ENCODE measurements at regions not wholly inside any gene's neighbourhood (a gene's known extent, or its start where the extent isn't known, plus 50 kb on each side); places are given as distances from the start of the nearest gene placed in this dataset.
A peak's percentile ranks its signal among the peaks of the same experiment; 100 is the strongest.

DNA sequence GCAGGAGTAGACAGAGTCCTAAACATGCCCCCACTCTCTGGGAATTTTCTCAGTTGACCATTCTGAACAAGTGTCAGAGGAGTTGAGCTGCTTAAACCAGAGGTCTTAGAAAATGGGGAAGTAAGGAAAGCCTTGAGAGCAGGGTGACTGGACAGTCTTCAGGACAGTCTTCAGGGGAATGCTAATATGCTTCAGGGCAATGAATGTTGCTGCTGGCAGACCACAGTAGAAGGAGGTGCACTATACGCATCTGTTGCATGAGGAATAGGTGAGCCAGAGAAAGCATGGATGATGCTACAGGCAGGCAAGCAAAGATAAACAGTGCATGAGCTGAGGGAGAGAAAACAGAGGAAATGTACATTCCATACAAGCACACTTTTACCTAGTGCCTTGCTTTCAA lies 196.6 kb upstream of the GPR12 start (continued):
- TF ChIP-seq, protein P1, sequence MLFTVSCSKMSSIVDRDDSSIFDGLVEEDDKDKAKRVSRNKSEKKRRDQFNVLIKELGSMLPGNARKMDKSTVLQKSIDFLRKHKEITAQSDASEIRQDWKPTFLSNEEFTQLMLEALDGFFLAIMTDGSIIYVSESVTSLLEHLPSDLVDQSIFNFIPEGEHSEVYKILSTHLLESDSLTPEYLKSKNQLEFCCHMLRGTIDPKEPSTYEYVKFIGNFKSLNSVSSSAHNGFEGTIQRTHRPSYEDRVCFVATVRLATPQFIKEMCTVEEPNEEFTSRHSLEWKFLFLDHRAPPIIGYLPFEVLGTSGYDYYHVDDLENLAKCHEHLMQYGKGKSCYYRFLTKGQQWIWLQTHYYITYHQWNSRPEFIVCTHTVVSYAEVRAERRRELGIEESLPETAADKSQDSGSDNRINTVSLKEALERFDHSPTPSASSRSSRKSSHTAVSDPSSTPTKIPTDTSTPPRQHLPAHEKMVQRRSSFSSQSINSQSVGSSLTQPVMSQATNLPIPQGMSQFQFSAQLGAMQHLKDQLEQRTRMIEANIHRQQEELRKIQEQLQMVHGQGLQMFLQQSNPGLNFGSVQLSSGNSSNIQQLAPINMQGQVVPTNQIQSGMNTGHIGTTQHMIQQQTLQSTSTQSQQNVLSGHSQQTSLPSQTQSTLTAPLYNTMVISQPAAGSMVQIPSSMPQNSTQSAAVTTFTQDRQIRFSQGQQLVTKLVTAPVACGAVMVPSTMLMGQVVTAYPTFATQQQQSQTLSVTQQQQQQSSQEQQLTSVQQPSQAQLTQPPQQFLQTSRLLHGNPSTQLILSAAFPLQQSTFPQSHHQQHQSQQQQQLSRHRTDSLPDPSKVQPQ (CRISPR knock-in tag; IDR thresholded peaks at IDR 0.05; ENCODE audit: borderline replicate concordance) = no peak
- TF ChIP-seq TCF7 (IDR thresholded peaks at IDR 0.05; ENCODE audit: borderline replicate concordance) (no peak), MTF1 (CRISPR knock-in tag; IDR thresholded peaks at IDR 0.05; ENCODE audit: borderline replicate concordance) (no peak), ZNF24 (IDR thresholded peaks at IDR 0.05) (no peak)
- TF ChIP-seq, protein P2, sequence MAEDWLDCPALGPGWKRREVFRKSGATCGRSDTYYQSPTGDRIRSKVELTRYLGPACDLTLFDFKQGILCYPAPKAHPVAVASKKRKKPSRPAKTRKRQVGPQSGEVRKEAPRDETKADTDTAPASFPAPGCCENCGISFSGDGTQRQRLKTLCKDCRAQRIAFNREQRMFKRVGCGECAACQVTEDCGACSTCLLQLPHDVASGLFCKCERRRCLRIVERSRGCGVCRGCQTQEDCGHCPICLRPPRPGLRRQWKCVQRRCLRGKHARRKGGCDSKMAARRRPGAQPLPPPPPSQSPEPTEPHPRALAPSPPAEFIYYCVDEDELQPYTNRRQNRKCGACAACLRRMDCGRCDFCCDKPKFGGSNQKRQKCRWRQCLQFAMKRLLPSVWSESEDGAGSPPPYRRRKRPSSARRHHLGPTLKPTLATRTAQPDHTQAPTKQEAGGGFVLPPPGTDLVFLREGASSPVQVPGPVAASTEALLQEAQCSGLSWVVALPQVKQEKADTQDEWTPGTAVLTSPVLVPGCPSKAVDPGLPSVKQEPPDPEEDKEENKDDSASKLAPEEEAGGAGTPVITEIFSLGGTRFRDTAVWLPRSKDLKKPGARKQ (CRISPR knock-in tag; IDR thresholded peaks at IDR 0.05) = no peak

DNA sequence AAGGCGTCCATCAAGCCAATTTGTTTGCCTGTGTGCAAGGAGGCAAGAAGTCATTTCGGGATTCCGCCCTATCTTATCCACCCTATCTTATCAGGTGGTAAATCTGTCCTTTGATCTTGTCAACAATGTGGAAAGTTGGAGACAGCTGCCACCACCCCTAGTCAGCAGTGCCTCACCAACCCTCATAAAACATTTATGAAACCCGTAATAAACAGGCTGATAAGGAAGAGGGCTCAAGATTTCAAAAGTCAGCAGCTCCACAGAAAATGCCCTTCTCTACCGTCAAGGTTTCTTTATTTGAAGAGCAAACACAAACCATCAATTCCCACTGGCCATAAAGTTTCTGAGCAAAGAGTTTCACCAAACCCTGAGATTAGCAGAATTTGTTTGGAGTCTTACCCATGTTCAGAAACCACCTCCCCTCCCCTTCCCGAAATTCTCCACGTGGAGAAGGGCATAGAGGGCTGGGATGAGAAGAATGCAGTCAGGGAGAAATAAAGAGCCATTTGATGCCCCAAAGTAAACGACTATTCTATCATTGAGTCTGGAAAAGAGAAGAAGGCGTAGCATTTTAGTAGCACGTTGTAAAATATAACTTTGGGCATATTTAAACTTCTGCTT lies 196.0 kb upstream of the GPR12 start:
- Histone ChIP-seq H3K9ac (ENCODE audit: insufficient read depth in 1 of 2, low read depth in 2 of 2, low read length in 2 of 2) (no peak overlapping the region), H3K9me1 (ENCODE audit: control insufficient read depth, insufficient read depth, low read length) (no peaks in the 10 kb centered on the region), H3K79me2 (ENCODE audit: control insufficient read depth, insufficient read depth, low read length) (no peaks in the 10 kb centered on the region), H4K20me1 (replicated peaks; ENCODE audit: control insufficient read depth, insufficient read depth, low read length) (no peaks in the 10 kb centered on the region), H3K4me3 (no peak overlapping the region), H3K27me3 (ENCODE audit: control insufficient read depth in 2 of 2, insufficient read depth in 2 of 2, low read length in 2 of 2) (no peaks in the 10 kb centered on the region), H3K36me3 (ENCODE audit: control insufficient read depth, insufficient read depth, low read length) (no peaks in the 10 kb centered on the region), H3K4me1 (replicated peaks in 1 of 2; ENCODE audit: control insufficient read depth in 2 of 2, insufficient read depth in 2 of 2, low read length in 2 of 2) (peaks cover 7 to 14% of the 10 kb centered on the region in 2 experiments; a peak in 4 of 5 replicates), H3K4me2 (ENCODE audit: insufficient read depth, low read length) (no peak overlapping the region), H2AFZ (ENCODE audit: low read depth, low read length) (peak overlapping the region; percentile 45; the same call in 1 of the 2 replicates), H3K27ac (ENCODE audit: extremely low read depth, low read depth, low read length) (no peak overlapping the region), H3K9me3 (replicated peaks; ENCODE audit: control insufficient read depth, insufficient read depth, low read depth, low read length) (no peaks in the 10 kb centered on the region)
- no TSS peak for BruUV-seq (replicated peaks)
- ATAC-seq (no peak), FAIRE-seq (no peak), DNase-seq (ENCODE audit: extremely low read depth in 1 of 4, low spot score in 3 of 4) (no peak)
- POLR2A ChIA-PET = interaction anchor here (0.5 to 2.2 kb wide), 5 partner anchors 15 to 444 kb away, joined by 3 to 6 read pairs (median 4); no protein-coding TSS in a partner anchor
- intact Hi-C loops (cut with micrococcal nuclease) (no loop called here), in situ Hi-C loops (cut with MboI) (loop anchor here (10.0 kb wide), 1 partner anchor 1028 kb away; the partner anchor contains the start of gene URAD)
- TF ChIP-seq, protein P3, sequence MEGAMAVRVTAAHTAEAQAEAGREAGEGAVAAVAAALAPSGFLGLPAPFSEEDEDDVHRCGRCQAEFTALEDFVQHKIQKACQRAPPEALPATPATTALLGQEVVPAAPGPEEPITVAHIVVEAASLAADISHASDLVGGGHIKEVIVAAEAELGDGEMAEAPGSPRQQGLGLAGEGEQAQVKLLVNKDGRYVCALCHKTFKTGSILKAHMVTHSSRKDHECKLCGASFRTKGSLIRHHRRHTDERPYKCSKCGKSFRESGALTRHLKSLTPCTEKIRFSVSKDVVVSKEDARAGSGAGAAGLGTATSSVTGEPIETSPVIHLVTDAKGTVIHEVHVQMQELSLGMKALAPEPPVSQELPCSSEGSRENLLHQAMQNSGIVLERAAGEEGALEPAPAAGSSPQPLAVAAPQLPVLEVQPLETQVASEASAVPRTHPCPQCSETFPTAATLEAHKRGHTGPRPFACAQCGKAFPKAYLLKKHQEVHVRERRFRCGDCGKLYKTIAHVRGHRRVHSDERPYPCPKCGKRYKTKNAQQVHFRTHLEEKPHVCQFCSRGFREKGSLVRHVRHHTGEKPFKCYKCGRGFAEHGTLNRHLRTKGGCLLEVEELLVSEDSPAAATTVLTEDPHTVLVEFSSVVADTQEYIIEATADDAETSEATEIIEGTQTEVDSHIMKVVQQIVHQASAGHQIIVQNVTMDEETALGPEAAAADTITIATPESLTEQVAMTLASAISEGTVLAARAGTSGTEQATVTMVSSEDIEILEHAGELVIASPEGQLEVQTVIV (CRISPR knock-in tag; IDR thresholded peaks at IDR 0.05; ENCODE audit: borderline replicate concordance) = no peak
- 9% methylated on average over 9 of the region's 10 CpGs for WGBS (ENCODE audit: insufficient coverage, low coverage, missing lambda C conversion rate)
- CTCF ChIA-PET (ENCODE audit: low intra/inter-chr PET ratio) = no interaction called here

All from K562 (cell line).